ENCODE measurements at regions not wholly inside any gene's neighbourhood (a gene's known extent, or its start where the extent isn't known, plus 50 kb on each side); places are given as distances from the start of the nearest gene placed in this dataset.

- H3K27me3 Mint-ChIP-seq (ENCODE audit: low read depth), result peaks cover 33% of the 10 kb centered on the region
- H3K36me3 Mint-ChIP-seq (ENCODE audit: insufficient read depth in 2 of 2), result no peaks in the 10 kb centered on the region
- no peak overlapping the region for H3K27ac Mint-ChIP-seq
- no peaks in the 10 kb centered on the region for H3K4me1 Mint-ChIP-seq (ENCODE audit: low read depth)
- no peak for ATAC-seq (replicated peaks in 1 of 2)
- no peaks in the 10 kb centered on the region for H3K9me3 Mint-ChIP-seq
- DNase-seq, result no peak
- H3K4me3 Mint-ChIP-seq, result no peak overlapping the region
These were observed 148.1 kb downstream of the NHLRC3 start for GRCh38 chr13:39186205-39186875.

DNA sequence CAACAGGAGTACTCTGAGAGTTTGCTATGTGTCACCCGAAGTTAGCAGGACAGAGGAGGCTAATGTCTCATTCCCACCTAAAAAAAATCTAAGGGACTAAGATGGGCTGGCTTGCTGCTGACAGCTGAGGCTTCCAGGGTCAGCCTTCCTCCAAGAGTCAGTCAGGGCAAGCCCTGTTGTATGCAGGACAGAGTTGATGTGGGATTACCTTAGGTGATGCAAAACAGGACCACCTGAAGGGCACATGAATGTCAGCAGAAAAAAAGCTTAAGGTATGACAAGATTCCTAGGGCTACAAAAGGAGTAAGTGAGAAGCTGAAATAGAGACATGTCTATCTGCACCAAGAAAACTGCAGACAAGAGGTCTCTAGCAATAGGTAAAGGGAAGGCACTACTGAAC lies 151.5 kb downstream of the NHLRC3 start:
- no peak overlapping the region for H3K4me3 Mint-ChIP-seq
- peaks cover 28% of the 10 kb centered on the region for H3K27me3 Mint-ChIP-seq (ENCODE audit: low read depth)
- H3K27ac Mint-ChIP-seq, result no peak overlapping the region
- no peaks in the 10 kb centered on the region for H3K4me1 Mint-ChIP-seq (ENCODE audit: low read depth)
- DNase-seq (no peak), ATAC-seq (replicated peaks in 1 of 2) (no peak)
- H3K36me3 Mint-ChIP-seq (ENCODE audit: insufficient read depth in 2 of 2), result no peaks in the 10 kb centered on the region
- H3K9me3 Mint-ChIP-seq, result no peaks in the 10 kb centered on the region

- Mint-ChIP-seq H3K27me3 (ENCODE audit: low read depth) (peaks cover 21% of the 10 kb centered on the region), H3K27ac (no peak overlapping the region), H3K4me3 (peak overlapping the region in 1 of 2 donors; percentile 60), H3K4me1 (ENCODE audit: low read depth) (peaks cover 10% of the 10 kb centered on the region), H3K9me3 (no peaks in the 10 kb centered on the region), H3K36me3 (ENCODE audit: insufficient read depth in 2 of 2) (no peaks in the 10 kb centered on the region)
- ATAC-seq (replicated peaks in 1 of 2) (peak; percentile 89 to 90), DNase-seq (peak; percentile 4 to 10)
These were observed 158.8 kb downstream of the NHLRC3 start for GRCh38 chr13:39196965-39197646.

DNA sequence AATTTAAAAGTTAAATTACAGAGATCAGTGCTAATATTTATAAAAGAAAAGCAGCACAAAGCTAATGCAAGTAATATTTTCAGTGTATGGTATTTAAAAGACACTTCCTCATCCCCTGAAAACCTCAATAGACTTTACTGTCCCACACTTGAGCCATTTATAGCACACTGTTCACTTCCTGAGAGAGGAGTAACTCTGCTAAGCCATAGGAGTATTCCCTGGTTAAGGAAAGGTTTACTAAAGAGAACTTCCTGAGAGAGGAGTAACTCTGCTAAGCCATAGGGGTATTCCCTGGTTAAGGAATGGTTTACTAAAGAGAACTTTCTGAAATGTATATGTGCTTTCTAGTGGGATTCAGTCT lies 159.4 kb downstream of the NHLRC3 start:
- Mint-ChIP-seq H3K36me3 (ENCODE audit: insufficient read depth in 2 of 2) (no peaks in the 10 kb centered on the region), H3K9me3 (no peaks in the 10 kb centered on the region), H3K4me1 (ENCODE audit: low read depth) (peaks cover 10% of the 10 kb centered on the region), H3K4me3 (peak overlapping the region in 1 of 2 donors; percentile 60), H3K27ac (no peak overlapping the region), H3K27me3 (ENCODE audit: low read depth) (peaks cover 21% of the 10 kb centered on the region)
- peak; percentile 12 to 14 for ATAC-seq (replicated peaks in 1 of 2)
- no peak for DNase-seq

- H3K36me3 Mint-ChIP-seq (ENCODE audit: insufficient read depth in 2 of 2), result no peaks in the 10 kb centered on the region
- peaks cover 9% of the 10 kb centered on the region for H3K27me3 Mint-ChIP-seq (ENCODE audit: low read depth)
- H3K4me1 Mint-ChIP-seq (ENCODE audit: low read depth), result peaks cover 10% of the 10 kb centered on the region
- H3K27ac Mint-ChIP-seq, result no peak overlapping the region
- H3K4me3 Mint-ChIP-seq, result no peak overlapping the region
- H3K9me3 Mint-ChIP-seq, result no peaks in the 10 kb centered on the region
- no peak for DNase-seq
- no peak for ATAC-seq (replicated peaks in 1 of 2)
These were observed 162.1 kb downstream of the NHLRC3 start for GRCh38 chr13:39200249-39200910.

DNA sequence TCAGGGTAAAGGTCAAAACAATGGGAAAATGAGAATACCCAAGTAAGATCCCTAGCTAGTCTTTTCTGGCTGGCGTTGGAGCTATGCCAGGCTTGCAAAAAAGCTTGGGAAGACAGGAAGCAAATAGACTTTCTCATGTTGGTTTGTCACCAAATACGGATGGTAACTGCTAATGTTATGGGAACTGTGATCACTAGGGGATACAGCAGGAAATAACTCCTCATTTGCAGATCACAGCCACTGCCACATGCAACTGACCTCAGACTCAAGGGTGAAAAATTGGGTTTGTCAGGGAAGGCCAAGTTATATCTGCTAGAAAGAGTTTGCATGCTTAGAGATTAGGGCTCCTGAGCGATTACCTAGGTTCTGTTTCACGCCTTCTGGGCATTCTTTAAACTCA lies 162.9 kb downstream of the NHLRC3 start:
- H3K4me3 Mint-ChIP-seq, result no peak overlapping the region
- no peaks in the 10 kb centered on the region for H3K9me3 Mint-ChIP-seq
- no peaks in the 10 kb centered on the region for H3K36me3 Mint-ChIP-seq (ENCODE audit: insufficient read depth in 2 of 2)
- peaks cover 7% of the 10 kb centered on the region for H3K27me3 Mint-ChIP-seq (ENCODE audit: low read depth)
- no peak for DNase-seq
- peaks cover 10% of the 10 kb centered on the region for H3K4me1 Mint-ChIP-seq (ENCODE audit: low read depth)
- H3K27ac Mint-ChIP-seq, result no peak overlapping the region
- ATAC-seq (replicated peaks in 1 of 2), result no peak

GRCh38 chr13:39202746-39203145 lies 164.5 kb downstream of the NHLRC3 start:
- H3K4me1 Mint-ChIP-seq (ENCODE audit: low read depth), result peaks cover 1% of the 10 kb centered on the region
- peaks cover 7% of the 10 kb centered on the region for H3K27me3 Mint-ChIP-seq (ENCODE audit: low read depth)
- ATAC-seq (replicated peaks in 1 of 2) (no peak), DNase-seq (no peak)
- no peak overlapping the region for H3K27ac Mint-ChIP-seq
- no peaks in the 10 kb centered on the region for H3K36me3 Mint-ChIP-seq (ENCODE audit: insufficient read depth in 2 of 2)
- no peaks in the 10 kb centered on the region for H3K9me3 Mint-ChIP-seq
- no peak overlapping the region for H3K4me3 Mint-ChIP-seq

GRCh38 chr13:39208636-39209035 lies 170.4 kb downstream of the NHLRC3 start:
- Mint-ChIP-seq H3K36me3 (ENCODE audit: insufficient read depth in 2 of 2) (no peaks in the 10 kb centered on the region), H3K4me1 (ENCODE audit: low read depth) (no peaks in the 10 kb centered on the region)

GRCh38 chr13:39209731-39210531 lies 171.7 kb downstream of the NHLRC3 start:
- Mint-ChIP-seq H3K36me3 (ENCODE audit: insufficient read depth in 2 of 2) (no peaks in the 10 kb centered on the region), H3K27me3 (ENCODE audit: low read depth) (peaks cover 26% of the 10 kb centered on the region), H3K4me3 (no peak overlapping the region), H3K4me1 (ENCODE audit: low read depth) (no peaks in the 10 kb centered on the region), H3K9me3 (no peaks in the 10 kb centered on the region), H3K27ac (no peak overlapping the region)
- DNase-seq, result no peak
- ATAC-seq (replicated peaks in 1 of 2), result no peak

More at GRCh38 chr13:39208636-39209035, 170.4 kb downstream of the NHLRC3 start:
- no peak for ATAC-seq (replicated peaks in 1 of 2)
- no peaks in the 10 kb centered on the region for H3K9me3 Mint-ChIP-seq
- no peak for DNase-seq
- no peak overlapping the region for H3K4me3 Mint-ChIP-seq
- H3K27me3 Mint-ChIP-seq (ENCODE audit: low read depth), result peaks cover 27% of the 10 kb centered on the region
- no peak overlapping the region for H3K27ac Mint-ChIP-seq

- DNase-seq (no peak), ATAC-seq (replicated peaks in 1 of 2) (no peak)
- no peaks in the 10 kb centered on the region for H3K9me3 Mint-ChIP-seq
- no peak overlapping the region for H3K4me3 Mint-ChIP-seq
- H3K4me1 Mint-ChIP-seq (ENCODE audit: low read depth), result no peaks in the 10 kb centered on the region
- H3K27ac Mint-ChIP-seq, result no peak overlapping the region
- H3K27me3 Mint-ChIP-seq (ENCODE audit: low read depth), result peaks cover 31% of the 10 kb centered on the region
- no peaks in the 10 kb centered on the region for H3K36me3 Mint-ChIP-seq (ENCODE audit: insufficient read depth in 2 of 2)
These were observed 172.8 kb downstream of the NHLRC3 start for GRCh38 chr13:39210961-39211534.

DNA sequence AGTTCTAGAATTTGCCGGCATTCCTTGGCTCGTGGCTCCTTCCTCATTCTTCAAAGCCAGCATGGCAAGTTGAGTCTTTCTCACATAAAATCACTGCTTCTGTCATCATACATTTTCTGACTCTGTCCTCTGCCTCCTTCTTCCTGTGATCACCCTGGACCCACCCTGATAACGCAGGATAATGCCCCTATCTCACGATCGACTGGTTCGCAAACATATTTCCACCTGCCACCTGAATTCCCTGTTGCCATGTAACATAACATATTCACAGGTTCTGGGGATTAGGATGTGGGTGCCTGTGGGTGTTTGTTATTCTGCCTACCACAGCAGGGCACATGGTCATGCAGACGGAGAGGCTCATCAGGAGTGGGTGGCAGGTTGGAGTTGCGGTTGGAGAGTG lies 177.7 kb downstream of the NHLRC3 start:
- DNase-seq (no peak), ATAC-seq (replicated peaks in 1 of 2) (no peak)
- Mint-ChIP-seq H3K36me3 (ENCODE audit: insufficient read depth in 2 of 2) (no peaks in the 10 kb centered on the region), H3K4me1 (ENCODE audit: low read depth) (no peaks in the 10 kb centered on the region), H3K27me3 (ENCODE audit: low read depth) (peaks cover 28% of the 10 kb centered on the region), H3K4me3 (no peak overlapping the region), H3K27ac (no peak overlapping the region), H3K9me3 (peaks cover 0 to 4% of the 10 kb centered on the region in 2 donors)

DNA sequence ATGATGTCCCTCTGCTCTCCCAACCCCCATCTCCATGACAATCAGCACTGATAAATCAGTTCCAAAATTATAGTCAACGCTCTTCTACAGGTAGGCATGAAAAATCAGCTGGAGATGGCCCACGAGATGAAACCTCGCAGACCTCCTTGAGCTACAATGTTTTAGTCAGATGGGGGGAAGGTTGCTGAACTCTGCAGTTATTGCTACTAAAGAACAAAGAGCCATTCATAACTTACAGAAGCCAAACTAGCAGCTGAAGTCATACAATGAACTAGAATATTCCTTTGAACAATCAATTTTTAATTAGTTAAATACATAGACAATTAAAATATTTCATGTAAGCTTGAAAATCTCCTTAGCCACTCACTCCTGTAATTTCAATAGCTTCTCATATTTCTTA lies 179.2 kb downstream of the NHLRC3 start:
- Mint-ChIP-seq H3K27me3 (ENCODE audit: low read depth) (peaks cover 17% of the 10 kb centered on the region), H3K4me3 (no peak overlapping the region), H3K9me3 (peaks cover 0 to 4% of the 10 kb centered on the region in 2 donors), H3K36me3 (ENCODE audit: insufficient read depth in 2 of 2) (no peaks in the 10 kb centered on the region), H3K27ac (no peak overlapping the region), H3K4me1 (ENCODE audit: low read depth) (no peaks in the 10 kb centered on the region)
- ATAC-seq (replicated peaks in 1 of 2), result no peak
- DNase-seq, result no peak

Data from activated T-cell treated with anti-CD3 and anti-CD28 coated beads, Interleukin-2, amount 50 U/mL, for 72 hours (primary cell).